ENCODE measurements at regions not wholly inside any gene's neighbourhood (a gene's known extent, or its start where the extent isn't known, plus 50 kb on each side); places are given as distances from the start of the nearest gene placed in this dataset.

DNA sequence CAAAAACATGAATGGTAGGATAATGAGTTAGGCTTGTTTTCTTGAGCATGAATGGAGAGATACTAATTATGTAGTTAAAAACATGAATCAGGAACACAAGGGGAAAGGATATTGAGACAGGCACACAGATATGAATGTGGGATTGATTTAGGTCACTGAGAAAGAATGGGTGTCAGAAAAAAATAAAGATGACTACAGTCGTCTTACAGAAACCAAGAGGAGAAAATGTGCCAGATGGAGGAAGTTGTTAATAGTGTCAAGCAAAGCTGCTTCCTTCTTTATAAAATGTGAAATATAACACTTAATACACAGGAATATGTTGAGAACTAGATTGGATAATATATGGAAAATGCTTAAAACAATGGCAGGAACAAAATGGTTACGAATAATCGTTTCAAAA is 173.3 kb upstream of the BET1 start:
- TF ChIP-seq, protein P1, sequence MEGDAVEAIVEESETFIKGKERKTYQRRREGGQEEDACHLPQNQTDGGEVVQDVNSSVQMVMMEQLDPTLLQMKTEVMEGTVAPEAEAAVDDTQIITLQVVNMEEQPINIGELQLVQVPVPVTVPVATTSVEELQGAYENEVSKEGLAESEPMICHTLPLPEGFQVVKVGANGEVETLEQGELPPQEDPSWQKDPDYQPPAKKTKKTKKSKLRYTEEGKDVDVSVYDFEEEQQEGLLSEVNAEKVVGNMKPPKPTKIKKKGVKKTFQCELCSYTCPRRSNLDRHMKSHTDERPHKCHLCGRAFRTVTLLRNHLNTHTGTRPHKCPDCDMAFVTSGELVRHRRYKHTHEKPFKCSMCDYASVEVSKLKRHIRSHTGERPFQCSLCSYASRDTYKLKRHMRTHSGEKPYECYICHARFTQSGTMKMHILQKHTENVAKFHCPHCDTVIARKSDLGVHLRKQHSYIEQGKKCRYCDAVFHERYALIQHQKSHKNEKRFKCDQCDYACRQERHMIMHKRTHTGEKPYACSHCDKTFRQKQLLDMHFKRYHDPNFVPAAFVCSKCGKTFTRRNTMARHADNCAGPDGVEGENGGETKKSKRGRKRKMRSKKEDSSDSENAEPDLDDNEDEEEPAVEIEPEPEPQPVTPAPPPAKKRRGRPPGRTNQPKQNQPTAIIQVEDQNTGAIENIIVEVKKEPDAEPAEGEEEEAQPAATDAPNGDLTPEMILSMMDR (IDR thresholded peaks at IDR 0.05; ENCODE audit: poor library complexity, severe bottlenecking): no peak
- TF ChIP-seq SMC3 (conservative IDR thresholded peaks at IDR 0.05; ENCODE audit: poor library complexity) (no peak), TAF1 (IDR thresholded peaks at IDR 0.05; ENCODE audit: low read depth) (no peak), EP300 (conservative IDR thresholded peaks at IDR 0.05; ENCODE audit: poor library complexity, severe bottlenecking) (no peak)
